ENCODE measurements at regions not wholly inside any gene's neighbourhood (a gene's known extent, or its start where the extent isn't known, plus 50 kb on each side); places are given as distances from the start of the nearest gene placed in this dataset.

DNA sequence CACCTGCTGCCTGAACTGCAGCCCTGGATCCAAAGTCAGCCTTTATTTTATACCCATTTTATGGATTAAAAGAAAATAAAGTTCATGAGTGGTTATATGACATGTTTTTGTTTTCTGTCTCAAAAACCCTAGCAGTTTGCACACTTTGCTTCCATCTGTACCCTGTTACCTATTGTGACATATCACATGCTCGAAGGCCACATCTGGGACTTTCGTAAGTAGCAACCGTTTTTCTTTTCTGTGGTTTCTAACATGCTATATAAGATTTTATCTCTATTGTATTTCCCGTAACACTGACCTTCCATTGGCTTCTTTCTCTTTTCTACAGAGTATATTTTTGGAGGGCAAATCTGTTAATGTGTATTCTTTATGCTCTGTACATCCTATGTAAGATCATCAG, 1007.2 kb downstream of the PCDH9 start:
- no peak overlapping the region for H3K4me3 ChIP-seq
- FAIRE-seq, result no peak
- no peaks in the 10 kb centered on the region for H3K4me1 ChIP-seq
- no peak for ATAC-seq
- H3K27ac ChIP-seq, result no peak overlapping the region
- H3K9me3 ChIP-seq, result no peaks in the 10 kb centered on the region
- no peaks in the 10 kb centered on the region for H3K36me3 ChIP-seq
- H3K27me3 ChIP-seq, result peaks cover 0 to 4% (median 0%) of the 10 kb centered on the region in 4 donors
- no peak for DNase-seq
- WGBS, 2 donors, result 77 to 85% methylated on average over 4 of the region's 4 CpGs
- intact Hi-C loops (cut with DNase I), result no loop called here
- no peak for TF ChIP-seq CTCF (IDR thresholded peaks at IDR 0.05)

- Histone ChIP-seq H3K36me3 (no peaks in the 10 kb centered on the region), H3K27me3 (peaks cover 0 to 4% (median 0%) of the 10 kb centered on the region in 4 donors), H3K27ac (no peak overlapping the region), H3K9me3 (no peaks in the 10 kb centered on the region), H3K4me3 (no peak overlapping the region), H3K4me1 (no peaks in the 10 kb centered on the region)
- 76 to 95% methylated on average over 4 of the region's 4 CpGs for WGBS, 2 donors
- no peak for FAIRE-seq
- no peak for DNase-seq
- no peak for ATAC-seq
- intact Hi-C loops (cut with DNase I), result no loop called here
- no peak for TF ChIP-seq CTCF (IDR thresholded peaks at IDR 0.05)
Observed at GRCh38 chr13:66222127-66222526, 1008.0 kb downstream of the PCDH9 start.

- intact Hi-C loops (cut with DNase I), result no loop called here
- no peak for TF ChIP-seq CTCF (IDR thresholded peaks at IDR 0.05)
- Histone ChIP-seq H3K4me1 (no peaks in the 10 kb centered on the region), H3K9me3 (no peaks in the 10 kb centered on the region), H3K27me3 (peaks cover 0 to 4% (median 0%) of the 10 kb centered on the region in 4 donors), H3K36me3 (no peaks in the 10 kb centered on the region), H3K27ac (no peak overlapping the region), H3K4me3 (no peak overlapping the region)
- ATAC-seq, result no peak
- DNase-seq, result no peak
- FAIRE-seq, result no peak
- 27 to 41% methylated on average over 1 of the region's 1 CpG for WGBS, 2 donors
Observed at GRCh38 chr13:66219506-66219905, 1010.6 kb downstream of the PCDH9 start.

GRCh38 chr13:66218583-66218982, 1011.6 kb downstream of the PCDH9 start:
- no peaks in the 10 kb centered on the region for H3K36me3 ChIP-seq
- no peak for ATAC-seq
- H3K4me1 ChIP-seq, result no peaks in the 10 kb centered on the region
- TF ChIP-seq CTCF (IDR thresholded peaks at IDR 0.05), result no peak
- no peaks in the 10 kb centered on the region for H3K9me3 ChIP-seq
- H3K4me3 ChIP-seq, result no peak overlapping the region
- H3K27me3 ChIP-seq, result peaks cover 0 to 4% (median 0%) of the 10 kb centered on the region in 4 donors
- no peak for DNase-seq
- no peak overlapping the region for H3K27ac ChIP-seq
- no peak for FAIRE-seq
- intact Hi-C loops (cut with DNase I), result no loop called here

- no peak overlapping the region for H3K4me3 ChIP-seq
- DNase-seq (no peak), ATAC-seq (no peak), FAIRE-seq (no peak)
- no peaks in the 10 kb centered on the region for H3K9me3 ChIP-seq
- no peak for TF ChIP-seq CTCF (IDR thresholded peaks at IDR 0.05)
- H3K36me3 ChIP-seq, result no peaks in the 10 kb centered on the region
- no peak overlapping the region for H3K27ac ChIP-seq
- intact Hi-C loops (cut with DNase I), result no loop called here
- whole genome bisulfite sequencing, 2 donors, result 37 to 51% methylated on average over 6 of the region's 6 CpGs
- H3K27me3 ChIP-seq, result peaks cover 0 to 4% (median 0%) of the 10 kb centered on the region in 4 donors
- H3K4me1 ChIP-seq, result no peaks in the 10 kb centered on the region
Observed at GRCh38 chr13:66216728-66217127, 1013.4 kb downstream of the PCDH9 start.

Data from pancreas (tissue), 10 donors.